HG03469 (cell line): ENCODE measurements at regions not wholly inside any gene's neighbourhood (a gene's known extent, or its start where the extent isn't known, plus 50 kb on each side); places are given as distances from the start of the nearest gene placed in this dataset.

ENCODE experiments used
- ATAC-seq: cut with Tn5 transposase; IDR thresholded peaks from one replicate; pipeline ENCODE4 v1.9.1; 2021; ENCODE audit warnings: mild to moderate bottlenecking, moderate library complexity, moderate number of reproducible peaks; ENCODE audit not compliant: unreplicated experiment

- no peak for ATAC-seq
Observed at GRCh38 chr3:34219556-34219955, 421.1 kb downstream of the PDCD6IP start.

GRCh38 chr3:34225821-34226366 lies 427.5 kb downstream of the PDCD6IP start:
- ATAC-seq = no peak

- ATAC-seq = no peak
Observed at GRCh38 chr3:34229876-34230275, 431.4 kb downstream of the PDCD6IP start.

- ATAC-seq = no peak
Observed at GRCh38 chr3:34235096-34235495, 436.7 kb downstream of the PDCD6IP start.

- no peak for ATAC-seq
Observed at GRCh38 chr3:34237946-34238345, 439.5 kb downstream of the PDCD6IP start.

GRCh38 chr3:34238407-34238806 lies 440.0 kb downstream of the PDCD6IP start:
- ATAC-seq = no peak

- ATAC-seq = no peak
Observed at GRCh38 chr3:34239287-34239686, 440.9 kb downstream of the PDCD6IP start.

- no peak for ATAC-seq
Observed at GRCh38 chr3:34239875-34240274, 441.4 kb downstream of the PDCD6IP start.

GRCh38 chr3:34247401-34247800 lies 449.0 kb downstream of the PDCD6IP start:
- ATAC-seq = no peak

- peak; percentile 94 for ATAC-seq
Observed at GRCh38 chr3:34248352-34248751, 449.9 kb downstream of the PDCD6IP start.

- no peak for ATAC-seq
Observed at GRCh38 chr3:34254285-34254684, 455.9 kb downstream of the PDCD6IP start.

GRCh38 chr3:34256021-34256420 lies 457.6 kb downstream of the PDCD6IP start:
- no peak for ATAC-seq

- ATAC-seq = no peak
Observed at GRCh38 chr3:34256791-34257190, 458.4 kb downstream of the PDCD6IP start.

- ATAC-seq = no peak
Observed at GRCh38 chr3:34258271-34258998, 460.0 kb downstream of the PDCD6IP start.

GRCh38 chr3:34260271-34261000 lies 462.0 kb downstream of the PDCD6IP start:
- no peak for ATAC-seq

- no peak for ATAC-seq
Observed at GRCh38 chr3:34261001-34261385, 462.6 kb downstream of the PDCD6IP start.

- no peak for ATAC-seq
Observed at GRCh38 chr3:34263101-34263621, 464.7 kb downstream of the PDCD6IP start.

- ATAC-seq = no peak
Observed at GRCh38 chr3:34264337-34265041, 466.1 kb downstream of the PDCD6IP start.

- no peak for ATAC-seq
Observed at GRCh38 chr3:34267088-34267487, 468.7 kb downstream of the PDCD6IP start.

GRCh38 chr3:34268032-34268709 lies 469.7 kb downstream of the PDCD6IP start:
- no peak for ATAC-seq

GRCh38 chr3:34275811-34276210 lies 477.4 kb downstream of the PDCD6IP start:
- no peak for ATAC-seq
